Duodenal mucosa (tissue), 2 donors: ENCODE measurements at regions not wholly inside any gene's neighbourhood (a gene's known extent, or its start where the extent isn't known, plus 50 kb on each side); places are given as distances from the start of the nearest gene placed in this dataset.
"Not testable (repeated sequence)": the region's sequence is repeated elsewhere in the genome, so short reads cannot be mapped to it uniquely, and the experiment has no call there.

ENCODE experiments used
- H3K27ac ChIP-seq: one replicate; pipeline ENCODE4 v1.7.0; 2013; ENCODE audit warnings: low read depth, low read length
- H3K27me3 ChIP-seq, 2 donors: one replicate each; pipeline ENCODE4 v1.7.0; 2013; ENCODE audit warnings: low read length in 2 of 2, control low read depth in 1 of 2; ENCODE audit not compliant: insufficient read depth in 2 of 2, control insufficient read depth in 1 of 2
- H3K36me3 ChIP-seq, 2 donors: one replicate each; pipeline ENCODE4 v1.7.0; 2013; ENCODE audit warnings: low read length in 2 of 2, control low read depth in 1 of 2; ENCODE audit not compliant: insufficient read depth in 2 of 2, control insufficient read depth in 1 of 2
- H3K4me1 ChIP-seq, 2 donors: one replicate each; pipeline ENCODE4 v1.7.0; 2013; ENCODE audit warnings: low read length in 2 of 2, control low read depth in 1 of 2; ENCODE audit not compliant: insufficient read depth in 2 of 2, control insufficient read depth in 1 of 2
- H3K4me3 ChIP-seq, 2 donors: one replicate each; pipeline ENCODE4 v1.7.0; 2013; ENCODE audit warnings: low read length in 2 of 2, low read depth in 1 of 2
- H3K9ac ChIP-seq, 2 donors: one replicate each; pipeline ENCODE4 v1.7.0; 2013; ENCODE audit warnings: low read length in 2 of 2, low read depth in 1 of 2
- H3K9me3 ChIP-seq, 2 donors: one replicate each; pipeline ENCODE4 v1.7.0; 2013; ENCODE audit warnings: low read length in 2 of 2, control low read depth in 1 of 2; ENCODE audit not compliant: control insufficient read depth in 1 of 2

- Histone ChIP-seq H3K36me3 (no peaks in the 10 kb centered on the region), H3K9ac (no peak overlapping the region), H3K4me1 (peaks cover 0 to 14% of the 10 kb centered on the region in 2 donors), H3K27me3 (no peaks in the 10 kb centered on the region), H3K9me3 (no peaks in the 10 kb centered on the region), H3K4me3 (no peak overlapping the region), H3K27ac (no peak overlapping the region)
Measured at GRCh38 chr3:31198890-31199289, 304.4 kb upstream of the GADL1 start.

GRCh38 chr3:31203960-31204795, 309.7 kb upstream of the GADL1 start:
- no peaks in the 10 kb centered on the region for H3K36me3 ChIP-seq
- no peak overlapping the region for H3K9ac ChIP-seq
- no peak overlapping the region for H3K4me3 ChIP-seq
- no peaks in the 10 kb centered on the region for H3K9me3 ChIP-seq
- H3K4me1 ChIP-seq = peaks cover 3 to 14% of the 10 kb centered on the region in 2 donors
- H3K27ac ChIP-seq = no peak overlapping the region
- no peaks in the 10 kb centered on the region for H3K27me3 ChIP-seq

- H3K4me1 ChIP-seq = peaks cover 3 to 14% of the 10 kb centered on the region in 2 donors
- not testable (repeated sequence) for H3K4me3 ChIP-seq, H3K36me3 ChIP-seq, H3K9ac ChIP-seq, H3K27me3 ChIP-seq, H3K9me3 ChIP-seq, H3K27ac ChIP-seq
Measured at GRCh38 chr3:31204796-31205056, 310.3 kb upstream of the GADL1 start.

GRCh38 chr3:31210068-31210645, 315.7 kb upstream of the GADL1 start:
- Histone ChIP-seq H3K36me3 (no peaks in the 10 kb centered on the region), H3K4me3 (no peak overlapping the region), H3K9ac (no peak overlapping the region), H3K27me3 (no peaks in the 10 kb centered on the region), H3K9me3 (no peaks in the 10 kb centered on the region), H3K4me1 (no peaks in the 10 kb centered on the region), H3K27ac (no peak overlapping the region)

GRCh38 chr3:31213869-31214486, 318.7 kb upstream of the STT3B start:
- no peak overlapping the region for H3K4me3 ChIP-seq
- H3K36me3 ChIP-seq = no peaks in the 10 kb centered on the region
- no peaks in the 10 kb centered on the region for H3K27me3 ChIP-seq
- H3K9ac ChIP-seq = no peak overlapping the region
- no peak overlapping the region for H3K27ac ChIP-seq
- H3K9me3 ChIP-seq = no peaks in the 10 kb centered on the region
- no peaks in the 10 kb centered on the region for H3K4me1 ChIP-seq

- Histone ChIP-seq H3K9ac (no peak overlapping the region), H3K9me3 (no peaks in the 10 kb centered on the region), H3K27me3 (no peaks in the 10 kb centered on the region), H3K4me1 (no peaks in the 10 kb centered on the region), H3K36me3 (no peaks in the 10 kb centered on the region), H3K27ac (no peak overlapping the region), H3K4me3 (no peak overlapping the region)
Measured at GRCh38 chr3:31218082-31218481, 314.6 kb upstream of the STT3B start.

- H3K27ac ChIP-seq = no peak overlapping the region
- H3K27me3 ChIP-seq = no peaks in the 10 kb centered on the region
- no peaks in the 10 kb centered on the region for H3K9me3 ChIP-seq
- H3K36me3 ChIP-seq = no peaks in the 10 kb centered on the region
- H3K4me1 ChIP-seq = no peaks in the 10 kb centered on the region
- H3K4me3 ChIP-seq = no peak overlapping the region
- H3K9ac ChIP-seq = no peak overlapping the region
Measured at GRCh38 chr3:31219131-31219843, 313.4 kb upstream of the STT3B start.

- Histone ChIP-seq H3K4me3 (no peak overlapping the region), H3K9me3 (no peaks in the 10 kb centered on the region), H3K36me3 (no peaks in the 10 kb centered on the region), H3K4me1 (no peaks in the 10 kb centered on the region), H3K9ac (no peak overlapping the region), H3K27ac (no peak overlapping the region), H3K27me3 (no peaks in the 10 kb centered on the region)
Measured at GRCh38 chr3:31220431-31220830, 312.3 kb upstream of the STT3B start.

- Histone ChIP-seq H3K9ac (no peak overlapping the region), H3K36me3 (no peaks in the 10 kb centered on the region), H3K27ac (no peak overlapping the region), H3K4me1 (no peaks in the 10 kb centered on the region), H3K9me3 (no peaks in the 10 kb centered on the region), H3K4me3 (no peak overlapping the region), H3K27me3 (no peaks in the 10 kb centered on the region)
Measured at GRCh38 chr3:31223278-31223677, 309.4 kb upstream of the STT3B start.

- no peak overlapping the region for H3K9ac ChIP-seq
- no peaks in the 10 kb centered on the region for H3K4me1 ChIP-seq
Measured at GRCh38 chr3:31224936-31225335, 307.8 kb upstream of the STT3B start.

More at GRCh38 chr3:31224936-31225335, 307.8 kb upstream of the STT3B start:
- H3K27ac ChIP-seq = no peak overlapping the region
- no peaks in the 10 kb centered on the region for H3K27me3 ChIP-seq
- H3K36me3 ChIP-seq = no peaks in the 10 kb centered on the region
- H3K9me3 ChIP-seq = no peaks in the 10 kb centered on the region
- H3K4me3 ChIP-seq = no peak overlapping the region
